ENCODE measurements at regions not wholly inside any gene's neighbourhood (a gene's known extent, or its start where the extent isn't known, plus 50 kb on each side); places are given as distances from the start of the nearest gene placed in this dataset.

DNA sequence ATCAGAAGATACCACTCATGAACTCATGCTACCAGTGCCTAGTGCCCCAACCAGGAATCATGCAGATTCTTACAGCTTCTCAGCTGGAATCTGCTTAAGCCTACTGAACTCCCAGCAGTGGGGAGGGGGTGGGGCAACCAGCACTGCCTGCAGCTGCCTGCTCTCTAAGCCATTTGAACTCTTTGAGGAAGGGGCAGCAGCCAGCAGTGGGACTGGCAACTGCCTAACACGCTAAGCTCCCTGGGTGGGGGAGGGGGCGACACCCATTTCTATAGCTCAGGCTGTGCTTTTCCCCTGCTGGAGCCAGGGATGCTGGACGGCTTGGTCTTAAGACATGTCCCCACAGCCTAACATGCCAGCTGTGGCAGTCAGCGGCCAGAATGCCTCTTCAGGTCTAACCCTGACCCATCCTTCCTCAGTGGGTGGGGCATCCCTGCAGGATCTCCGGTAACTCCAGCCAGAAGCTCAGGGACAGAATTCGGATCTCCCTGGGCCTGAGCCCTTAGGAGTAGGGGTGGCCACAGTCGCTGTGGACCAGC lies 889.7 kb downstream of the CDH9 start:
- Histone ChIP-seq H3K27ac (ENCODE audit: control insufficient read depth, insufficient read depth) (no peak overlapping the region), H3K4me2 (ENCODE audit: control insufficient read depth, insufficient read depth) (no peak overlapping the region), H3K4me3 (no peak overlapping the region), H3K9ac (ENCODE audit: control insufficient read depth, insufficient read depth, low read length) (no peak overlapping the region), H3K79me2 (ENCODE audit: control insufficient read depth, insufficient read depth, low read length) (no peaks in the 10 kb centered on the region), H3K36me3 (ENCODE audit: control insufficient read depth in 2 of 2, insufficient read depth in 2 of 2, low read length in 1 of 2) (no peaks in the 10 kb centered on the region), H2AFZ (ENCODE audit: control insufficient read depth, low read depth, low read length) (no peak overlapping the region), H4K20me1 (ENCODE audit: control insufficient read depth, insufficient read depth) (no peaks in the 10 kb centered on the region), H3K27me3 (replicated peaks in 1 of 2; ENCODE audit: control insufficient read depth in 2 of 2, insufficient read depth in 2 of 2, low read length in 1 of 2) (no peaks in the 10 kb centered on the region), H3K4me1 (ENCODE audit: control insufficient read depth, insufficient read depth, low read length) (no peaks in the 10 kb centered on the region), H3K9me3 (replicated peaks; ENCODE audit: control insufficient read depth, insufficient read depth, low read length) (no peaks in the 10 kb centered on the region)
- POLR2A ChIA-PET = no interaction called here
- intact Hi-C loops (cut with micrococcal nuclease; ENCODE audit: unreplicated experiment) (no loop called here), in situ Hi-C loops (cut with MboI) (no loop called here)
- SMC1A ChIA-PET (ENCODE audit: uncharacterized antibody, unreplicated experiment) = no interaction called here
- FAIRE-seq = no peak
- TF ChIP-seq, protein P1, sequence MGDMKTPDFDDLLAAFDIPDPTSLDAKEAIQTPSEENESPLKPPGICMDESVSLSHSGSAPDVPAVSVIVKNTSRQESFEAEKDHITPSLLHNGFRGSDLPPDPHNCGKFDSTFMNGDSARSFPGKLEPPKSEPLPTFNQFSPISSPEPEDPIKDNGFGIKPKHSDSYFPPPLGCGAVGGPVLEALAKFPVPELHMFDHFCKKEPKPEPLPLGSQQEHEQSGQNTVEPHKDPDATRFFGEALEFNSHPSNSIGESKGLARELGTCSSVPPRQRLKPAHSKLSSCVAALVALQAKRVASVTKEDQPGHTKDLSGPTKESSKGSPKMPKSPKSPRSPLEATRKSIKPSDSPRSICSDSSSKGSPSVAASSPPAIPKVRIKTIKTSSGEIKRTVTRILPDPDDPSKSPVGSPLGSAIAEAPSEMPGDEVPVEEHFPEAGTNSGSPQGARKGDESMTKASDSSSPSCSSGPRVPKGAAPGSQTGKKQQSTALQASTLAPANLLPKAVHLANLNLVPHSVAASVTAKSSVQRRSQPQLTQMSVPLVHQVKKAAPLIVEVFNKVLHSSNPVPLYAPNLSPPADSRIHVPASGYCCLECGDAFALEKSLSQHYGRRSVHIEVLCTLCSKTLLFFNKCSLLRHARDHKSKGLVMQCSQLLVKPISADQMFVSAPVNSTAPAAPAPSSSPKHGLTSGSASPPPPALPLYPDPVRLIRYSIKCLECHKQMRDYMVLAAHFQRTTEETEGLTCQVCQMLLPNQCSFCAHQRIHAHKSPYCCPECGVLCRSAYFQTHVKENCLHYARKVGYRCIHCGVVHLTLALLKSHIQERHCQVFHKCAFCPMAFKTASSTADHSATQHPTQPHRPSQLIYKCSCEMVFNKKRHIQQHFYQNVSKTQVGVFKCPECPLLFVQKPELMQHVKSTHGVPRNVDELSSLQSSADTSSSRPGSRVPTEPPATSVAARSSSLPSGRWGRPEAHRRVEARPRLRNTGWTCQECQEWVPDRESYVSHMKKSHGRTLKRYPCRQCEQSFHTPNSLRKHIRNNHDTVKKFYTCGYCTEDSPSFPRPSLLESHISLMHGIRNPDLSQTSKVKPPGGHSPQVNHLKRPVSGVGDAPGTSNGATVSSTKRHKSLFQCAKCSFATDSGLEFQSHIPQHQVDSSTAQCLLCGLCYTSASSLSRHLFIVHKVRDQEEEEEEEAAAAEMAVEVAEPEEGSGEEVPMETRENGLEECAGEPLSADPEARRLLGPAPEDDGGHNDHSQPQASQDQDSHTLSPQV (IDR thresholded peaks at IDR 0.05) = no peak
- TF ChIP-seq RAD21 (IDR thresholded peaks at IDR 0.05; ENCODE audit: insufficient read depth, low read depth, low read length) (no peak), FOXK2 (IDR thresholded peaks at IDR 0.05) (no peak), CBX5 (IDR thresholded peaks at IDR 0.05; ENCODE audit: low read depth) (no peak)
- WGBS (ENCODE audit: insufficient coverage, insufficient replicate concordance, low lambda C conversion rate, missing lambda C conversion rate) = 42% methylated on average over 7 of the region's 7 CpGs
- no TSS peak for BruUV-seq (replicated peaks)
- RAD21 ChIA-PET (ENCODE audit: unreplicated experiment) = no interaction called here
- no peak for ATAC-seq
- CTCF ChIA-PET = no interaction called here
- DNase-seq (ENCODE audit: low read depth, low spot score) = no peak
